HG02885 (cell line): ENCODE measurements at regions not wholly inside any gene's neighbourhood (a gene's known extent, or its start where the extent isn't known, plus 50 kb on each side); places are given as distances from the start of the nearest gene placed in this dataset.

Experiments
- ATAC-seq: cut with Tn5 transposase; IDR thresholded peaks from one replicate; pipeline ENCODE4 v1.9.1; 2021; ENCODE audit warnings: mild to moderate bottlenecking; ENCODE audit not compliant: unreplicated experiment, poor library complexity

DNA sequence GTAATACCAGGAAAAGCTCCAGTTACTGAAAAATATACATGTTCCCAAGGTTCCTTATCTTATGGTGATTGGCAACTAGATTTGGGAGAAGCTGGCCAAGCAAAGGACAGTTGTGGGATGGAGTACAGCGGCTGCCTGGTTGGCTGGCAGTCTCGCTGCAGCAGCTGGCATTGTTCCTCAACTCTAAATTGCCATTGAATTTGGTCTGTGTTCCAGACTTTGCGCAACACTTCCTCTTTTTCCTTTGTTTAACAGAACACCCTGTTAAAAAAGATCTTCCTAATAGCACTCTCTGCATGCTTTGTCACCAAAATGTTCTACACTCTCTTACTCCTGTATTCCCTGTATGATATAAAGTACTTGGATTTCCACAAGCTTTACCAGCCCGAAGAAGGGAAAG is 420.6 kb upstream of the RBMS3 start:
- no peak for ATAC-seq

DNA sequence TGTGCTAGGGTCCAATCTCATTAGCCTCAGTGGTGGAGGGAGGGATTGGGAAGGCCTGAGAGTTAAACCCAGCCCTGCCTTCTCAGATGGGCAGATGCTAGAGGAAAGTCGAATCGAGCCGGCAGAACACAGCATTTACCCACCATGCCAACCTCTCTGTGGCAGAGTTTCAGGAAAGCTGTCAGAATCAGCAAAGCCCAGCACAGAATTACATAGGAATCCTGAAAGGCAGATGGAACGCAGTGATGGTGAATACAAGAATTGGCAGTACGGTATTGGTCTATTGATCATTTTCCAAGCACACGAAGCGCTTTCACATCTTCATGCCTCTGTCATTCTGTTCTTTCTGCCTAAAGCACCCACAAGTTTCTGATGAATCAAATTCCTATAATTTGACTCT is 417.7 kb upstream of the RBMS3 start:
- ATAC-seq: no peak

DNA sequence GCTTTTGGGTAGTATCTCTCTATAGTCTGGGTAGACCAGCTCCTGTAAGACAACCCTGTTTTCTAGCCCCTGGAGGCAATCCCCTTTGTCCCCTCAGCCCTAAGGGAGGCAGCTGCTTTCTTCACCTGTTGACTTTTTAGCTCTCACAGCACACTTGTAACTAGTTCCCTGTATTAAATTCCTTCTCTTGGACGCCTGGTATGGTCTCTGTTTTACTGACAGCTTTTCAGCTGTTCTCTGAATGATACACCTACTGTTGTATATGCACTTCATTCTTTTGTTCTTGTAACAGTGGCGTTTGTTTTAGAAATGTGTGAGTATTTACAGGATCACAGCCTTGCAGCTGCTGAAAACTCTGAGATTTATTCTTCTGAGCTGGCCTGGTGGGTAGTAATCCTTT is 413.0 kb upstream of the RBMS3 start:
- ATAC-seq: no peak

DNA sequence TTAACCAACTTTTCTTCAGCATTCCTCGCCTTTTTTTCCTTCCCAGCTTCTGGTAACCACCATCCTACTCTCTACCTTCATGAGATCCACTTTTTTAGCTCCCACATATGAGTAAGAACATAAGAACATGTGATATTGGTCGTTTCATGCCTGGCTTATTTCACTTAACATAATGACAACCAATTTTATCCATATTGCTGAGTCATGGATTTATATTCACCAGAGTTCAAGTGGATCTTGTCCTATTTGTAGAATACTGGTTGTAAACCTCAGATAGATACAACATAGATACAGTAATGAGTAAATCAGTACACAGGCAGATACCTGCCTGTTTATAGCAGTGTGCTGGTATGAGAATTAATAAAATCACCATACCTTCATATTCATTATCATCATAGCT is 412.0 kb upstream of the RBMS3 start:
- no peak for ATAC-seq

DNA sequence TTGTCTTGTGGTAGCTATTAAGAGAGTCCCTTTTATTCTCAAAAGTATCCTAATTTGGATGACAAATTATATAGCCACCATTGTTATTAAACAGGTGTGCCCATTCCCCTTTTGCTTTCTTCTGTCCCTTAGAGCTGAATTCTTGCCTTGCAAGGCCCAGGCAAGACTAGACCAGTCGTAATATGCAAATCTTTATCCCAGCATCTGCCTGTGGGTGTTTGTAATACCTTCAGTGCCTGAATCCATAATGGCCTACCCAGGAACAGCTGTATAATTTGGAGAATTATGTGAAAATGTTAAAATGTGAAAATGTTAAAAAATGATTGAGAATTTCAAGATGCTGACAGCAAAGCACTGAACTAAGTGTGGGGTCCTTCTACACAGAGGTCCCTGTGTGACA is 403.0 kb upstream of the RBMS3 start:
- no peak for ATAC-seq

DNA sequence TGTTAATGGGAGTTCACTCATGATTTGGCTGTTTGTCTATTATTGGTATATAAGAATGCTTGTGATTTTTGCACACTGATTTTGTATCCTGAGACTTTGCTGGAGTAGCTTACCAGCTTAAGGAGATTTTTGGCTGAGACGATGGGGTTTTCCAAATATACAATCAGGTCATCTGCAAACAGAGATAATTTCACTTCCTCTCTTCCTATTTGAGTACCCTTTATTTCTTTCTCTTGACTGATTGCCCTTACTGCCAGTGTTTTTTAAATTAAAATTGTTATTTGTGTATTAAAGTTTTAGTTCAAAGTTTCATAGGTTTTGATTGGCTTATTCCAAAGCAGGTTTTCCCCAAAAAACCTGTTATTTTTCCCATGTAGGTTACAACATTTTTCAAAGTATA is 390.5 kb upstream of the RBMS3 start:
- no peak for ATAC-seq

DNA sequence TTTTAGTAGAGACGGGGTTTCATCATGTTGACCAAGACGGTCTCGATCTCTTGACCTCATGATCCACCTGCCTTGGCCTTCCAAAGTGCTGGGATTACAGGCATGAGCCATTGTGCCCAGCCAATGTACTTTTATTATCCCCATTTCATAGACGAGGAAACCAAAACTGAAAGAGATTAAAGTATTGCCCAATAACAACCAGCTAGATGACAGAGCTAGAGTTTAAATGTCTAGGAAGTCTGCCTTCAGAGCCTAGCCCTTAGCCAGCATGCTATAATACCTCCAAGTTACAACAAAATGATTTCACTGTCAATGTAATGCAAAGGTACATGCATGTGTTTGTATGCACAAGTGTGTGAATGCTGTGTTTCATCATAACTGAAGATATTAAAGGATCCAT is 389.4 kb upstream of the RBMS3 start:
- no peak for ATAC-seq

DNA sequence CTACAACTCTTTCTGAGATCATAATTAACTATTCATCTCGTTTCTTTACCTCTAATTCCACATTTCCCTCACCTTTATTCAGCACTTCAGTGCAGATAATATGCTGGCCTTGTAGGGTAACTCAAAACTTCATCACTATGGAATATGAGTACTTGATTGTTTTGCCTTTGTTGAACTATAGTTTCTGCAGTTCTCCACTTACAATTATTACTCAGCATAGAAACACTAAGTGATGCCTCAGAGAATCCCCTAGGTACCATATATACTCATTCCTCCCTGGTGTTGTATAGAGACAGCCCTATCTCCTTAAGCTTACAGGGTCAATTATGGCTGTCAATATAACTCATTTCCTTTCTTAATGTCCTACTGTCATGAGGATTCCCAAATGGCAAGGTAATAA is 380.6 kb upstream of the RBMS3 start:
- no peak for ATAC-seq

DNA sequence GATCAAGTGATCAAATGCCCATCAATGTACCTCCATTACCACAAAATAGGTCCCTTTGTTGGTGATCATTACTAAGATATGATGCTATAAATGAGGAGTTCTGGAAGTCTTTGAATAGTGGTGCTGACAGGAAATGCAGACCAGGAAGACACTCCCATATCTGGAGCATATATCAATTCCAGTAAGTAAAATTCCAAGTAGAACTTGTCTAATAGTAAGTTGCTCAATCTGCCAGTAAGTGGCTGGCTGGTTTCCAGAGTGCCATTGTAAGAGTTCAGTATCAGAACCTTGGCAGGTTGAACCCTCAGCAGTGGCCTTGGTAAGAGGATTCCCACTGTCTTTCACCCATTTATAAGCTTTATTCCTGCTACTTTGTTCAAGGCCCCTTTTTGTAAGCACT is 379.9 kb upstream of the RBMS3 start:
- no peak for ATAC-seq

DNA sequence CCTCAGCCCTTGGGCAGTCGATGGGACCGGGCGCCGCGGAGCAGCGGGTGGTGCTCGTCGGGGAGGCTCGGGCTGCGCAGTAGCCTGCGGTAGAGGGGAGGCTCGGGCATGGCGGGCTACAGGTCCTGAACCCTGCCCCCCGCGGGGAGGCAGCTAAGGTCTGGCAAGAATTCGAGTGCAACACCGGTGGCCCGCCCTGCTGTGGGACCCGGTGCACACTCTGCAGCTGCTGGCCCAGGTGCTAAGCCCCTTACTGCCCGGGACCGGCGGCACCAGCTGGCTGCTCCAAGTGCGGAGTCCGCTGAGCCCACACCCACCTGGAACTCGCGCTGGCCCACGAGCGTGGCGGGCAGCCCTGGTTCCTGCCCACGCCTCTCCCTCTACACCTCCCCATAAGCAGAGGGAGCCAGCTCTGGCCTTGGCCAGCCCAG is 377.7 kb upstream of the RBMS3 start:
- ATAC-seq: no peak

DNA sequence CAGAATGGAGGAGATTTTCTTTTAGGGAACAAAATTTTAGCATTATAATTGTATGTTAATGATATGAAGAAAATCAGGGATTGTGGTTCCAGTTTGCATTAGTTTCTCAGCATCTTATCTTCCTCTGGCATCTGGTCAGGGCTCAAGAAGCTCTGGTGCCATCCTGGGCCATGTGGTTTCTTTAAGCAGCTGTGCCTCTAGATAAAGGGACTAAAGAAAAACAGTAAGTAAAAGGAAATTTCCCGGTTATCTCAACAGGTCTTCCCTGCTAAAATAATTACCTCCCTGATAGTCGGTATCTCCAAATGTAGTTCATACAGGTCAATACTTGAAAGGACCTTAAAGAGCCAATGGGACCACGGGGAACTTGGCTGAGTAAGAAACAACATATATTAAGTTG is 375.1 kb upstream of the RBMS3 start:
- no peak for ATAC-seq

DNA sequence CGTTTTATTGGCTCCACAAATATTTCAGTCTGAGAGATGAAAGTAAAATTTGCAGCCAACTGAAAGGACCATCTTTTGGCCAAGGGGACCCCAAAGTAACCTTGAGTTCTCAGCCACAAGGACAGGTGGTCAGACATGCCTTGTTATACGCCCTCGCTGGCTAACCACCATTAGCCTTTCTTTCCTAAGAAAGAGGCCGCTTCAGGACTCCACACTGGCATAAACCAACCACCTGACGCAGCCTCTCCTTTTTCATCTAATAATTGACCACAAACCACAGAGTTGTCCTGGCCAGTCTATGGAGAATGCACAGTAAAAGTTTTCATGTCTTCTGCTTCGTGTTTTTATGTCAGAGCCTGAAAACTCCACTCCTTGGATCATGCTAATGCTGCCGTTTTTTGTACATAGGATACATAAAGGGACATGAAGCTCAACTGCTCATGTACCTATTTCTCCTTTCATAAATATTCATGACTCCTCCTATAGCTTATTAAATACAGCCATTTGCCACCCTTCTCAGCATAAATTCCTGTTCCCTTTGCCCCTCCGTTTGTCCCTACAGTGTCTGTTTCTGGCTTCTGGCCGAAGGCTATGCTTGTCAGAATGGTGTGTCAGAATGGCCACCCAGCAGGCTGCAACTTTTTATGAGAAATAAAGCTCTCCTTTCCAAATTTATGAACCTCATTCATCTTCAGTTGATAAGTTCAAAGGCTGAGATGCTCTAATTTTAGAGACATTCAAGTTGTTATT is 374.1 kb upstream of the RBMS3 start:
- no peak for ATAC-seq

DNA sequence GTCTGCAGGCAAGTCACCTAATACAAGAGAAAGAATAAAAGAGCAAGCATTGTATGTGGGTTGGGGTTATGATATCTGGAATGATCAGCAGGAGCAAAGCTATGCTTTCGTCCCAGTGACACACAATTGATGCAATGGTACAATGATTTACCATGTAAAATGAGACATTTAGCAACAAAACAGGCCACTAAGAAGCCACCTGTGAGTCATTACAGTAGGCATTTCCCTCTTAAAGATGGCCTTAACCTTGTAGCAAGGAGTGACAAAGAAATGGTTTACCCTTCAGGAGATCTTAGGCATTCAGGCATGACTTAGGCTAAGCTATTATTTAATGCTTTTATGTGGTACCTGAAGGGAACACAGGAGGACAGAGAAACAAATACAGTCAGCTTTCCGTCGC is 373.3 kb upstream of the RBMS3 start:
- ATAC-seq: no peak

DNA sequence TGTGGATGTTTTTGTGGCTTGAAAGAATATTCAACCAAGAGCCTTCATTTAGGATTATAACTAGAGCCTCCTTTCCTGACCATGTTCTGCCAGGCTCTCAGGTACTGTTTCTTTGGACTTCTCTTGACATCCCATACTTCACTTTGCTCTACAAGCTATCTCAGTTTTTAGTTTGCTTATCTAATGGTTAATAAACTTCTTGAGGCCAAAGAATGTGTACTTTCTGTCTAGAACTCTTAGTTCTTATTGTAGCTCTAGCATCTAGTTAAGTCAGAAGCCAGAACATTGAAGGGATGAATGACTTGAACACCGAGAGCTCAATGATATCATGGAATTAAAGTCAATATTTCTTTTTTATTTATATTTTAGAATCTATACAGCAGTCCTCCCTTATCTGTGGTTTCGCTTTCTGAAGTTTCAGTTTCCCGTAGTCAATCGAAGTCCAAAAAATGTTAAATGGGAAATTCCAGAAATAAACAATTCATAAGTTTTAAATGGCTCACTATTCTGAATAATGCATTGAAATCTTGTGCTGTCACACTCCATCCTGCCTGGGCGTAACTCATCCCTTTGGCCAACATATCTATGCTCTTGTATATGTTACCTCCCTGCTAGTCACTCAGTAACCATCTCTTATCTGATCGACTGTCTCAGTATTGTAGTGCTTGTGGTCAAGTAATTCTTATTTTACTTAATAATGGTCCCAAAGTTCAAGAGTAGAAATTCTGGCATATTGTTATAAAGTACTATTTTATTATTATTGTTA is 368.6 kb upstream of the RBMS3 start:
- ATAC-seq: no peak

DNA sequence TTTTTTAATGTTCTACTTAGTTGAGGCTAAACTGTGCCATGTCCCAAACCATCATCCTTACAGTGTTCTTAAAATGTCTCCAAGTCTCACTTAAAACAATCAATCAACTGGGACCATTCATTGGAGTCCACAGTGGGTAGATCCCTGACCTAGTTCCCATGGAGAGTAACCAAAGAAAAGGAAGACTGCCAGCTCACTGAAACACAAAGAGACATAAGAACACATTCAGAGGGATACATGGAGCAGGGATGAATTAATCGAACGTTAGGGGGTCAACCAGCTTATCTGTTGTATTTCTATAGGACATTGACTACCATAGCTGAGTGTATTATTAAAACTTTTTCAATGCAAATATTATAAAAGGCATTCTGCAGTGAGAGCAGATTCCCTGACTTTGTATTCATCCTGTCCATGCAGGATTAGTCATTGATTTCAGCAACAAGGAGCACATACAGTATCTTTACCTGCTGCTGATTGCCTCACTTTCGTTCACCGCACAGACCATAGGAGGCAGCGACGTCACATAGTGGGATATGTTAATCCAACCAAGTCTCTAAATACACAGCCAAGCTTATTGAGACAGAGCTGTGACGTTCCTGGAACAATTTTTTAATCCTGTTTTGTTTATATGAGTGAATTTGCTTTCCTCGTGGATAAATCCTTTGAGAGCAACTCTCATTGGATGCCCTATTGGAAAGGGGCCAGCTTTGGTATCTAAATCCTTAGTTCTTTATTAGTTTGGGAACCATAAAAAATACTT is 364.9 kb upstream of the RBMS3 start:
- ATAC-seq: no peak

DNA sequence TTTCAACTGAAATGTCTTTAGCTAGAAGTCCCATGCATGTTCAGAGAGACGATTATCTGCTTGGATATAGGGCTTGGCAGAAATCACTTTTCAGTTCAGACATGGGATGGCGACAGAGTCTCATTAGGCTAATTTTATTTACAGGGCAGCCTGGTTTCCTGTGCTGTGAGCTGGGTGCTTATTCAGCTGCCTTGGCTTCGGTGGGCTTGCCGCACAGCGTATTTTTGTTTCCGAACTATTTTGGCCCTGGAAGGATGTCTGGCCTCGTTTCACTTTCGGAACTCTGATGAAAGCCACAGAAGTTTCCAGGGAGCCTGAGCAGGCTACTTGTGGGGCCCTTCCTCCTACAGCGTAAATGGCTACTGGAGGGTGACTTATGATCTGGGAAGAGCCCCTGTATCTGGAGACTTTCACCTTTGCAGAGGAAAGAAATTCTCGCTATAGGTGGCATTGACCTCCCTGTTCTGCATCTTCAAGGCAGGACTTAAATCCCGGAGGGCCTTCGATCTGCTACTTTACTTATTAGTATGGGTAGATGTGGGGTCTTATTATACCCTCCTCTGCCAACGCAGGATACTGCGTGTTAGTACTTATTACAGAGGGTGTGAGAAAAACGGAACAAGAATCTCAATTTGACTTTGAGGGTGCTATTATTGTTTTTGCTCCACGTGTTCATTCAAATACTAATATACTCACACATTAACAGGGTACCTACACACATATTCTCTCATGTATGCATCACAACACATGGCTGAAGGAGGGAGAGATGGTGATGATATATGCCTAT is 364.0 kb upstream of the RBMS3 start:
- ATAC-seq: peak; percentile 80

DNA sequence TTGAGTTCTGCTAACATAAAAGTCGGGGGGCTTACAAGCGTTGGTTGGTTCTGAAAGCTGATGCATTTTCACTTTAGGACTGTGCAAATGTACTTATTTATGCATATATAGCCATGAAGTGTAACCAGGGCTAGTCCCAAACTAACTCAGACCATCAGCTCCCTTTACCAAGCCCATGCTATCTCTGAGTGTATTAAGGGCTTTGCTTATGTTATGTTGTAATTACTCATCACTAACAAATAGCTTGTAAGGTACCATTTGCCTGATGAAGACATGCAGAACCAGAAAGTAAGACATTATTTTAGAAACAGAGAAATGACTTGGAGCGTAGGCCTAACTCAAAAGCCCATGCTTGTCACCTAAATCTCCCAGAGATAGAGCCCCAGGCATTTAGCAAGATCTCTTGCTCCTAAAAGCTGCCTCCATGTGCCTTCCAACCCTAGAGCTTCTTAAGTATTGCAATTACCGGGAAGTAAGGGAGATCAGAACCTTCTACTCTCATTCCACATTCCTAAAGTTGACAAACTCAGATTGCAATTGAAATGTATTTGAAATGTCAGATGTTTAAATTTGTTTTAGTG is 362.9 kb upstream of the RBMS3 start:
- ATAC-seq: peak; percentile 37

DNA sequence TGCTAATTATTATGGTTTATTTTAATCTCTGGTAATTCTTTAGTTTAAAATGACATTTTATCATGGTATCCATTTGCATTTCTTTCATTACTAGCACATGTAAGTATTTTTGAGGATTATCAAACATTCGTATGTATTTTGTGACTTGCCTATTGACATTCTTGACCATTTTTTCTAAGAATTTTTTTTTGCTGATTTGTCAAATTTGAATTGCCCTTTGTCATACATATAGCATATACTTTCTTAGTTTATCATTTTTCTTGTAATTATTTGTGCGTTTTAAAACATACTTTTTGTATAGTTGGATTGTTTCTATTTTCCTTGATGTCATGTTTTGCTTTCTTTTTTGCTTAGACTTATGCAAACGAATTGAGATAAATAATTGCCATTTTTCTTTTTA is 358.5 kb upstream of the RBMS3 start:
- ATAC-seq: no peak

DNA sequence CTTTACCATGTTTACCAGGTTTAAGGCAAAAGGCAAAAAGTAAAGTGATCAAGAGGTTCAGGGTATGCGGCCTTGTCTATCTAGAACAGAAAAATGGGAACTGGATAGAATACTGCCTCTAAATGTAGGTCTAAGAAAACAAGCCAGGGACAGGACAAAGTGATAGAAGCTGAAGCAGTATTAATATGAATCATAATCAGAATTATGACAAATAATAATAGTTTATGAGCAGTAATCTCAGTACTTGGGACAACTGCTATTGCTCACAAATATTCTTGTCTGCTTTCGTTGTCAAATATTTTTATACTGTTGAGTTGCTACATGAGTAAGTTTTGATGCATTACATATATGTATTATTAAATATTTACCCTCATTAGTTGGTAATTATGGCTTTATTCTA is 356.9 kb upstream of the RBMS3 start:
- ATAC-seq: no peak

DNA sequence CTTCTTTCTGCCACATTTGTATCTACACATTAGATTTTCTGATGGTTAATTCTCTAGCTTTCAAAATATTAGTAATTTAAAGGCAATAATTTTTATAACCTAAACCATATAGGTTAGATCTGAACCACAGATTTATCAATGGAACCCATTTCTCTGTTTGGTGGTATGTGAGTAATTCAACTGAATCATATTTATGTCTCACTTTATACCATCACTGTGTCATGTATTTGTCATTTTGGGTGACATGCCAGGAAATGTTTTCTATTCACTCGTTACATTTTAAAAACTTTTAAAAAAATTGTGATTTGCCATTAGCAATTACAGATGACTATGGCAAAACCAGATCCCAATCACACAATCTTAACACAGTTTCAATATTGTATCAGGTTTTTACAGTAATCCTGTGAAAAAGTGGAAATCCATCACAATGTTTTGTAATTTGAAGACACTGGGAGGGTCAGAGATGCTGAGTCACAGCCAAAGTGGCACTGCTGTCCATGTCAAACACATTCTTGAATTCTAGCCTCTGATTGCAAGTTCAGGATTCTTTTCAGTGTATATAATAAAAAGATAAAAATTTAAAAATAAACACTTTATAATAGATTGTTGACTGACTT is 356.0 kb upstream of the RBMS3 start:
- no peak for ATAC-seq
